NCI-H69 (cell line): ENCODE measurements at regions not wholly inside any gene's neighbourhood (a gene's known extent, or its start where the extent isn't known, plus 50 kb on each side); places are given as distances from the start of the nearest gene placed in this dataset.
A peak's percentile ranks its signal among the peaks of the same experiment; 100 is the strongest.
"Not testable (repeated sequence)": the region's sequence is repeated elsewhere in the genome, so short reads cannot be mapped to it uniquely, and the experiment has no call there.

Source experiments
- DNase-seq: peaks from one replicate; lab custom pipeline; 2025; lab: John Stamatoyannopoulos, UW

DNA sequence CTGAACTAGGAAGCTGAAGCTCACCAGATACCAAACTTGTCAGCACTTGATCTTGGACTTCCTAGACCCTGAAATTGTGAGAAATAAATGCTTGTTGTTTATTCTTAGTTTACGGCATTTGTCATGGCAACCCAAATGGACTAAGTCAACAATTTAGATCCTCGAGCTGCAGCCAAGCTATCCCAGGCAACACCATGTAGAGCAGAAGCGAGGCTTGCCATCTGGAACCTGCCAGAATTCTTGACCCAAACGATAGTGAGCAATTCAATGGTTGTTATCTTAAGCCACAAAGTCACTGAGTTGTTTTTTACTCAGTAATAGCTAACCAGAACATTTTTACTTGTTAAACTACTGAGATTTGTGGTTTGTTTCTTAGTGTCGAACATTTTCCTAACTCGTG, 458.5 kb upstream of the FLRT2 start:
- no peak for DNase-seq

DNA sequence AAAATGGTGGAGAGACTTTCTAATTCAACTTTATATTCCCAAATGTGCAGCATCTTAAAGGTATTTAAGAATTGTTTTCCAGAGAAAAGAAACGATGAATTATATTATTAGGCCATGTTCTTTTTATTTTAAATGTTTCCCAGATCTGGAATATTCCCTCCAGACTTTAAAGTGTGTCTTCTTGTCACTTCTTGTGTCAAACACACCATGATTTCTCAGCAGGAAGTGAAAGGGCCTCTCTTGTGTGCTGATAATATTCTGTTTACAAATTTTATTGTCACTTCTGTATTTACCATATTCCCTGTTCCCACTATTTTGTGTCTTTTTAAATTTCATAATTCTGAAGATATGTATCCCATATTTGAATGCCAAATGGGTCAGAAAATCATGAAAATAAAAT, 455.0 kb upstream of the FLRT2 start:
- no peak for DNase-seq

DNA sequence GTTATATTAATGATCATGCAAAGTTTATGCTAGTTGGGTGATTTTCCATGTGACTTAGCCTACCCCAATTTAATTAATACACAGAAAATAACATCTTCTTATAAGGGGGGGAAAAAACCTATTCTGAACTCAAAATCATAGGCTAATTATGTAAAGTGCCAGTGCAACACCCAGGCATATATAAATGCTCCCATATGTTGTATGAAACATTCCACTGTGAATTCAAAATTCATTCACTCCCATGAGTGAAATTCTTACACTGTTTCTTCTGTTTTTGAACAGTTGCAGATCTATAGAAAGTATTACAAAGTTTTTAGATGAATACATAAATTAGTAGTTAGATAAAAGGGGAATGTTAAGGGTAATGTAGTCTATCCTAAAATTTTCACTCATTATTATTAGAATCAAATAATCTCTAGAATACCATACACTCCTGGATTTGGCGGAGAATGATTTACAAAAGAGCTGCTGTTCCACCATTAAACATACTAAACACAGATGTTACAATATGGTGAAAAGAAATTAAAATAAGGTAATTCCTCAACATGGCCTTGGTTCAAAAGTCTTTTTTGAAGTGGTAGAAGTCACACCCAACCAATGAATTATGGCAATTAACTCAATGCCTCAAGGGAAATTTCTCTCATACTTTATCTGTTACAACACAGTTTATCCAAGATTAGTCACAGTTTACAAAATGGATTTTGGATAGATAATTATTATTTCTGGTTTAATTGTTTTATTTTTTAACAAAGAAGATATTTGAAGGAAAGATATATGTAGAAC, 454.1 kb upstream of the FLRT2 start:
- peak; percentile 15 for DNase-seq

DNA sequence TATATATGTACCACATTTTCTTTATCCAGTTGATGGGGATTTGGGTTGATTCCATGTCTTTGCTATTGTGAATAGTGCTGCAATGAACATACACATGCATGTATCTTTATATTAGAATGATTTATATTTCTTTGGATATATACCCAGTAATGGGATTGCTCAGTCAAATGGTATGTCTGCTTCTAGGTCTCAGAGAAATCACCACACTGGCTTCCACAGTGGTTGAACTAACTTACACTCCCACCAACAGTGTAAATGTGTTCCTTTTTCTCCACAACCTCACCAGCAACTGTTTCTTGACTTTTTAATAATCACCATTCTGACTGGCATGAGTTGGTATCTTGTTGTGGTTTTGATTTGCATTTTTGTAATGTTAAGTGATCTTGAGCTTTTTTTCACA, 452.2 kb upstream of the FLRT2 start:
- not testable (repeated sequence) for DNase-seq

DNA sequence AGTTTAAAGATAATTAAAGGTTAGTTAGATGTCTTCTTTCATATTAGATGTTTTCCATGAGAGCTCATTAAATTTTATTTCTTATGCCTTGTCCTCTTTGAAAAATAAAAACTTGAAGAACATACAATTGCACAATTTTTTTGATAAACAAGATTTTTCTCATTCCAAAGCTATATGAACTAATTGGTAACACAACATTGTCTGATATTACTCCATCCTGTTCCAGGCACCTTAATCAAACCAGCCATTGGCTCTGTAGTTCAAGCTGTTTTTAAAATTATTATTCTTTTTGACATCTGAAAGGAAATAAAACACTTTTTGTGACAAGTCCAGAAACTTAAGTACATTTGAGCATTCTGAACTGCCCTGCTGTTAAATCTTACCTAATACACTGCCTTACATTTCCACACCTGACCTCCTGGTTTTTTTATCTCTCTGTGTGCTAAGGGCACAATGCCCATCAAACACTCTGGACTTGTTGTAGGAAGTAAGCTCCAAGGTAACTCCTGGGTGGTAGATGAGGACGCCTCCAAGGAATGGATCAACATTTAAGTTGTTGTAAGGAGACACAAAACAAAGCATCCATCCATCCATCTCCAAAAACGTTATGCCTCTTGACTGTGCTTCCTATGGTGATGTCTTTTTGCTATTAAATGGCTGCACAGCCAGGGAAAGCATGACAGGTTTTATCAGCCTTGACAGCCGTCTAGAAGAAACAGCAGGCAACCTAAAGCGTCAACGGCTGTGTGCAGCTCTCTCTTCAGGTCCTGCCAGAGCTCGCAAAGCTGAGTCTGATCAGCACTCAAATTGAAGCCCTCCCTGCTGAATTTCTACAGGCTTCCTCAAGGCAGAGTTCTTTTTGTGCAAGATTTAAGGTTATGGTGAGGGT, 449.9 kb upstream of the FLRT2 start:
- no peak for DNase-seq

DNA sequence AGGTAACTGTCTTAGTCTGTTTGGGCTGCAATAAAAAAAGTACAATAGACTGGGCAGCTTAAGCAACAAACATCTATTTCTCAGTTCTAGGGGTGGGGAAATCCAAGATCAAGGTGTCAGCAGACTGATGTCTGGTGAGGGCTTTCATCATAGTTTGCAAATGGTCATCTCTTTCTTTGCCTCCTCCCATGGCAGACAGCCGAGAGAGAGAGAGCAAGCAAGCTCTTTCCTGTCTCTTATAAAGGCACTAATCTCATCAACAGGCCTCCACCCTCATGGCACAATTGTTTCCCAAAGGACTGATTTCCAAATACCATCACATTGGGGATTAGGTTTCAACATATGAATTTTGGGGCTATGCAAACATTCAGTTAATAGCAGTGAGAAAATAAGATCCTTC, 445.6 kb upstream of the FLRT2 start:
- DNase-seq: no peak

DNA sequence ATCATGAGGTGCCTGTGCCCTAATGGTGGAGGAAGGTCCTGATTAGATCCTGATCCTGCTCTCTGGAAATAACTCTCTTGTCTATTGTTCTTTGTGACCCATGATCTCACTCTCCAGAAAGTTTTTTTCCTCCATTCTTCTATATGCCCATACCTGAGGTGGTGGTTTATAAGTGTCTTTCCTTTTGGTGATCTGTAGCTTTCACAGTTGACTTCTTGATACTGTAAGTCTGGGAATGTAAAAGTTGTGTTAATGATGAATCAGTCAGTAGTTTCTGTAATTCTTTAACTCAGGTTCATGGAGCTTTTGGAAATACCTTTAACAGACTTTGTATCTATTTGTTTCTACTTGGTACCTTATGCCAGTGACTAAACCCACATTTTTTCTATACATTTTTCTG, 444.0 kb upstream of the FLRT2 start:
- no peak for DNase-seq

DNA sequence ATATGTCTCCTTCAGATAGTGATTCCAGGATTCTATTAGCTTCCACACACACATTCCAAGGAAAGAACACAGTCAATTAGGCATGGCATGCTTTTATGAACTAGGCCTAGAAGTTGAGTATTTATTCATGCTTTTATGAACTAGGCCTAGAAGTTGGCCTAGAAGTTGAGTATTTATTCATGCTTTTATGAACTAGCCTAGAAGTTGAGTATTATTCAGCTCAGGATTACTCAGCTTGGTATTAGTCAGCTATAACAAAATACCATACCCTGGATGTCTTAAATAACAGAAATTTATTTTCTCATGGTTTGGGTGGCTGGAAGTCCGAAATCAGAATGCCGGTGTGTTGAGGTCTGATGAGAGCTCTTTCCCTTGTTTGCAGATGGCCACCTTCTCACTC, 442.7 kb upstream of the FLRT2 start:
- DNase-seq: no peak

DNA sequence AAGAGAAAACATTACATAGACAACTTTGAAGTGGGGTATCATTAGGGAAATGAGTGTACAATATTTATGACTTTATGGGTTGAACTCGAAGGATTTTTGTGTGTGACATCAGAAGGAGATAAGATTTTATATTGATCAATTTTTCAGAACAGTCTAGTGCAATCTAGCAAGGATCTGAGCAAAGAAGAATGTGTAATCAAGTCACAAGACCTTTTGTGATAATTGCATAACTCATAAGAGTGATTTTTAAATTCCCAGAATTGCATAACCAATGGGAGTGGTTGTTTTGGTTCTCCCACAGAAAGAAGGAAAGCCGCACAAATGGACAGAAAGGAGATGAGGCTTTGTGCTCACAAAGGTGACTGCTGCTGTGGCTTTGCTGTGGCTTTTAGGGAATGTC, 441.8 kb upstream of the FLRT2 start:
- no peak for DNase-seq

DNA sequence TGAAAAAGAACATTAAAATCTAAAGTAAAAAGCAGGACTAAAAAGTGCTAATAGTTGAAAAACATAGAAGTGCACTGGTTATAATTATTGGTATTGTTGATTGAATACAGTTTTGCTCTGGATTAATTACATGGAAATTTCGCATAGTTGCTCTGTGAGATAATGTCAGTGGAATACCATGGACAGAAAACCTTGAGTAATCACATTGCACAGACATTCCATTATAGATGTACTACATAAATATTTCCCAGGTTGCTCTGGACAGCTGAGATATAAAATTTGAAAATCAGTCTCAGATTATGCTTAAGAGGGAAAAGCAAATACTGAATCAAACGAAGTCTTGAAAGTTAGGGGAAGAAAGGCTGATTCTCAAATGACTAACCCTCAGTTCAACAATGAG, 439.3 kb upstream of the FLRT2 start:
- no peak for DNase-seq

DNA sequence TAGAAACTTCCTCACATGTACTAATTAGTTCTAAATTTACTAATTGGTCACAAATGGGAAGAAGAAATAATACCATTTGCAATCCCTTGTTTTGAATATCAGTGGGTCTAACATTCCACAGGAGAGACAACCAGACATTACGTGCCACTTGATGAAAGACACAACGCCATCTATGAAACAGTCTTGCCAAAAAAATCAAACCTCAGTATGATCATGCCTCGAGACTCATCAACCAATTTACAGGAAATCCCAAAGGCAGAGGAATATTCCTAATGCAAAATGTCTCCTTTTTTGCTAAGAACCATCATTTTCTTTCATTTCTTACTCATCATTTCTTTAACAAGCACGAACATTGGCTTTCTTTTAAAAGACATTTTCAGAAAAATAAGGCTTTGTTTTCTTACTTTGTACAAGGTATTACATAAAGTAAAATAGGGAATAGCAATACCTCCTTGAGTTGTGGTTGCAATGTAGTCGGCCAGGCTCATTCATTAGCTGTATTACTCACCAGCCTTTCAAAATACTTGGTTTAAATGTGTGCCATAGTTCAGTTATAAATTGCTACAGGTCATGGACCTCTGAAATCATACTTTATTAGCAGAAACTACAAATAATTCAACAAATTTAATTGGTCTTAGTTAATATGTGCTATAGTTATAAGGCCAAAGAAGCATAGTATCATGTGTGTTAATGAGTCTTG, 436.2 kb upstream of the FLRT2 start:
- DNase-seq: no peak

DNA sequence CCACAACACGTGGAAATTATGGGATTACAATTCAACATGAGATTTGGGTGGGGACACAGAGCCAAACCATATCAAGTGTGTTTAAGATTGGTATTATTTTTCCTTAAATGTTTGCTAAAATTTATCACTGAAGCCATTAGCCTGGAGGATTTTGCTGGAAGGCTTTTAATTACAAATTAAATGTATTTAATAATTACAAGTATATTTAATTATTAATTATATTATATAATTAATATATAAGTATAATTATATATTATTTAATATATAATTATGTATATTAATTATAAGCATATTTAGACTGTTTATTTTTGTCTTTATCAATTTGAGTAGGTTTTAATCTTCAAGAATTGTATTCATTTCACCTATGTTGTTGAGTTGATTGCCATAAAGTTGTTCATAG, 427.4 kb upstream of the FLRT2 start:
- no peak for DNase-seq

DNA sequence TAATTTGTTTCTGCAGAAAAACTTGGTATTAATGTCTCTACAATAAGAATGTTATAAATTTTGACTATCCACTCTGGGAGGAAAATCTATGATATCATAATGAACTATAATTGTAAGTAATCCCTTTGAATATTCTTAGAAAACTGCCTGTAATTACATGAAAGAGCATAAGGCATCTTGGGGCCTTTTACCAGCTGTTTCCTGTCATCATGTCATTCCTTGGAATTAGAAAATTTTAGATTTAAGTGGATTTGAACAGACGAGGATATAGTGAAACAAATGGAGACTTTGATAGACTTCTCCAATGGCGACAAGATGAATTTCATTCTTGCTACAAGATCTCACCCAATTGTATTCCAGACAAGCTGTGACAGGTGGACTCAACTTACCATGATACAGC, 423.4 kb upstream of the FLRT2 start:
- DNase-seq: no peak

DNA sequence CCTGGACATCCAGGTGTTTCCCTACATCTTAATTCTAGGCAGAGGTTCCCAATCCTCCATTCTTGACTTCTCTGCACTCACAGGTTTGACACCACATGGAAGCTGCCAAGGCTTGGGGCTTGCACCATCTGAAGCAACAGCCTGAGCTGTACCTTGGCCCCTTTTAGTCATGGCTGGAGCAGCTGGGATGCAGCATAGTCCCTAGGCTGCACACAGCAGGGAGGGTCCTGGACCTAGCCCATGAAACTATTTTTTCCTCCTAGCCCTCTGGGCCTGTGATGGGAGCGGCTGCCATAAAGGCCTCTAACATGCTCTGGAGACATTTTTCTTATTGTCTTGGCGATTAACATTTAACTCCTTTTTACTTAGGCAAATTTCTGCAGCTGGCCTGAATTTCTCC, 417.2 kb upstream of the FLRT2 start:
- no peak for DNase-seq

DNA sequence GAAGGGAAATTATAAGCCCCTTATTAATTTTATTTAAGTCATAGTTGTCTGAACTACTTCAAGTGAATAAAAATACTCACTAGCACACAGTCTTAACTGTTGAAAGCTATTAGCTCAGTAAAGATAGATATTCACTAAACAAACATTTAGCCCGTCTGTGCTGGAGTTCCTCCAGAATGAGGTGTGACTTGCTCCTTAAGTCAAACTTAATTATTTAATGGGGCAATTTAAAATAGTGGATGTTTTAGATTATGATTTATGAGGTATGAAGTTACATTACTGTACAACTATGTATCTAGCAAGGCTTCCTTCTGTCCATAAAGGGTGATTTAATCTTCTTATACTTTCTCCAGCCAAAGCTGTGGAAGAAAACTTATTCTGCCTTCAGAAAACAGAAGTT, 414.0 kb upstream of the FLRT2 start:
- peak; percentile 79 for DNase-seq

DNA sequence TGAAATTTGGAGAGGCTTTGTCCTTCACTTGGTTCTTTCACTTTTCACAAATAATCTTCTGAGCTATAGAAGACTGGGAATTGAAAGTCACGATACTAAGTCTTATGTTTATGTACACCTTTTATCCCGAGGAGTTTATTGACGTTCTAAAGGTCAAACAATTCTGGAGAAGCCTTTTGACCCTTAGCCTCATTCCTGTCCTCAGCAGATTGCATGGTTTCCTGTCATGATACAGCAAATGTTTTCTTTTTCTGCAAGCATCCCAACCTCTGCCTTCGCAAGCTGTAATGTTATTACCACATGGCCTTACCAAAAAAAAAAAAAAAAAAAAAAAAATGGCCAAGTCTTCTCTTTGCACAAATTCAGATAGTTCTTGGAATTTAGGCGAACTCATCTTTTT, 411.7 kb upstream of the FLRT2 start:
- DNase-seq: no peak

DNA sequence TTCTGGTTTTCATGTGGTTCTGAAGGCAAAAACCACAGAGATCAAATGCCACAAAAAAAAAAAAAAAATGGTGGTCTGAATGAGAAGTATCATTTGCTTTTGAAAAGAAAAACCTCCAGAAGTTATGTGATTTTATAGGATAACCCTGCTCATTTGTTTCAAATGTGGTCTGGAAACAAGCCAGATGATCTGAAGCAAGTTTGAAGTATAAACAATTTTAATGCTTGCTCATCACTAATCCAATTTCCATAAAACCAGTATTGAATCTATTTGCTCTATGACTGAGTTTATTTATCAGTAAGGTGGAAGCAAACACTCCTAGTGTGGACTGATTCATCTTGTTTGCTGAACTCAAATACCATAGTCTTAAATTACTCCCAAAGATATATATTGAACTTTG, 407.3 kb upstream of the FLRT2 start:
- DNase-seq: peak; percentile 29

DNA sequence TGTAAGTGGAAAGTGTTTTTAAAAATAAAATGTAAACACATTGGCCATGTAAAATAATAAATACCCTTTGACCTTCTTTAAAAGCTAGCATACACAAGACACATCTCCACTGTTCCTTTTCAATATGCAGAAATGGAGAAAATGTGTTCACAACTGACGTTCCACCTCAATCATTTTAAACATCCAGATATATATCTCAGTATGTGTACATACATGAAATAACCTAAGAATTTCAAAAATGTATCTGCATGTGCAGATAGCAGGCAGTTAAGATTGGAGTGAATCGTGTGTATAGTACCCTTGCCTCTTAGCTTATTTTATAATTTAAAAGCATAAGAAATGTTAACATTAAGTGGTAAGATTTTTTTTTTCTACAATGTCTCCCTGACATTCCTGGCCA, 406.2 kb upstream of the FLRT2 start:
- no peak for DNase-seq

DNA sequence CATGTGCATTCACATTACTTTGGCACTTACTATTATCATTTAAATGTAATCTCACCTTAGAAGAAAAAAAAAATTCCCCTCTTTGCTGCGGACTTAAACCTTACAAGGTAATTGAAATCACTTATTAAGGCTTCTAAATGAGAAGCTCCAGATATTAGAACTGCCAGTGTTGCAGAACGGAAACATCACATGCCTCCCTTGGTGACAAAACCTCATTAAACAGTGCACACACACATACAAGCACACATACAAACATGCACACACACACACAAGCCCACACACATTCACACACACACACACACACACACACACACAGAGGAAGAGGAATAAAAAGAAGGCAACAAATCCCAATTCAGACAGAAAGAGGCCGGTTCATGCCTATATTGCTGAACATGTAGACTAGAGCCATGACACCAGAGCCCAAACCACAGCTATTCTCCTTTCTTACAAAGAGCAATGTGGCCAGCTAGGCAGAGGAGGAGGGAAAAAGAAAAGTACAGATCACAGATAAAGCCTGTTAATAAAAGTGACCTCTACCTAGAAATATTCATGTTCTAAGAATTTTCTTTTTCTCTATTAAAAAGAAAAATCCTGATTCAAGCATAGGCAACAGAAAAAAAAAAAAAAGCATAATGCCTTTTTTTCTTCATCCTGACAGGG, 405.2 kb upstream of the FLRT2 start:
- DNase-seq: no peak

DNA sequence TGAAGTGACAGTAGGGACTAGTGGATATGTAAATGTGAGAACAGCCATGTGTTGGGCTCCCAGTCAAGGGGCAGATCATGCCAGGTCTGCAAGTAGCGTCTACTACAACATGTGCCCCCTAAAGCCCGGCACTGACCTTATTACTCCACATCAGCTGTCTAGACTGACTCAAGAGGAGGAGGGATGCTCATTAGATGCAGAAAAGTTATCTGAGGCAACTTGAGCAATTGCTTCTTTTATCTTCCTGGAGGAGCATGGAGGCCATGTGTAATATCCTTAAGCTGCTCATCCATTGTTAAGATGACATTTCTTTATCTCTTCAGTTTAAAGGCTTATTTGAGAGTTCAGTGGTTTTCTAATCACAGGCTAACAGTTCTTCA, 404.7 kb upstream of the FLRT2 start:
- no peak for DNase-seq

DNA sequence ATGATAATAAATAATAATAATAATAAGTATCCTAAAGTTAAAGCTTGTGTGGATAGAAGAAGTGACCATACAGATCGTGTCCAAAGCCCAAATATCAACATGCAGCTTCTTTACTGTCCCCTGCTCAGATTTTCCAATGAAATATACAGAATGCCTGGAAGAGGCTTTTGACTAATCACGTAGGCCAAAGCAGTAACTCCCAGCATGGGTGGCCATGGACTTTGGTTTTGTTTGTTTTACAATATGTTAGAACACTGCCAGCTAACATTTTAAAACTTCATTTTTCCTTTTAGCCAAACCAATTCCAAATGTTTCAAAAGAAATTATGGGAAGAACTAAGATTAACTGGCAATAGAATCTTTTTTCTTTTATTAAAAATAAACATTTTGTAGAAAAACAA, 400.0 kb upstream of the FLRT2 start:
- no peak for DNase-seq

DNA sequence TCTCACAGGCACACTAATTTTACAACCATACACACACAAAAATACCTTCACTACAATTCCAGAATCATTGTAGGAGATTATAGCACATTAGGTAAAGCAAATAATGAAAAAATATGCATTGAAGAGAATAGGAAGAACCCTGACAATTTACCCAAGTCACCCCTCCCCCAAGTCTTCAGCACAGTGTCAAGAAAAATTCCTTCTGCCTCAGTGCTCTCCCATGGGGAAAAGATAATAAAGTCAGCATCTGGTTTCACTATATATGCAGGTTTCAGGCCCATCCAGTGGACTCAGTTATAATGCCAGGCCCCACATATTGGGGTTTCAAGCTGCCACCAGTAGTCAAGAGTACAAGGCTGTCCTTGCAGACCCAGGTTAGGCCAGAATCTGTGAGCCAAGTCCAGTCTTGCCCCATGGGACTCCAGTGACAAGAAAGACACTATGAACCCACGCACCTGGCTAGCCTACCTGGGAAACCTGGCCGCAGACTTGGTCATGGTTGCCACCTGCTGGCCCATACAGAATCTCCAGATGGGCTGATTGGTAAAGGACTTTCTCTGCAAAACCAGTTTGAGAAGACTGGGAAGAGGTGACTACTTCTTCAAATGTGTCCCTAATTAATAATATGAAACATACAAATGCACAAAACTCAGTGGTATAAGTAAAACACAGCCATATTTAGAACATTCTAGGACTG, 398.6 kb upstream of the FLRT2 start:
- peak; percentile 76 for DNase-seq
